HCT116 (cell line): ENCODE measurements at regions not wholly inside any gene's neighbourhood (a gene's known extent, or its start where the extent isn't known, plus 50 kb on each side); places are given as distances from the start of the nearest gene placed in this dataset.

Experiments used
- ATAC-seq: fragments of 200-7000 bp; cut with Tn5 transposase; 2 replicates; pipeline ENCODE4 v1.9.1; 2020; ENCODE audit warnings: mild to moderate bottlenecking, moderate library complexity
- BruUV-seq: library from RNA; stranded (reverse); fragments of 400-500 nt; replicated peaks from 2 replicates; lab custom pipeline; 2021; lab: Mats Ljungman, UMichigan
- CTCF ChIA-PET: fragments of 300-600 bp; sonication (Branson Sonifier 250); formaldehyde crosslinking; loops from one replicate; lab custom pipeline; 2021; ENCODE audit warnings: antibody characterized with exemption; lab: Charles Lee
- POLR2A ChIA-PET: fragments of 300-600, 350-600 bp; sonication (Branson Sonifier 250); formaldehyde crosslinking; loops from one replicate; lab custom pipeline; 2021; ENCODE audit warnings: antibody characterized with exemption; lab: Charles Lee
- RAD21 ChIA-PET, 2 experiments: fragments of 300-600 bp; sonication (Branson Sonifier 250); formaldehyde crosslinking; loops; one replicate each; lab custom pipeline; 2023; ENCODE audit warnings: low total read pairs in 2 of 2; ENCODE audit not compliant: uncharacterized antibody in 2 of 2, unreplicated experiment in 2 of 2, low non-redundant PET in 1 of 2; lab: Charles Lee
- DNase-seq: peaks from one replicate; pipeline ENCODE4 v3.0.0-alpha.2; 2010; ENCODE audit warnings: low read depth, low spot score
- H2AFZ ChIP-seq: fragments of 200-600 bp; shearing (Covaris generic), sonication (generic); 2 replicates; pipeline ENCODE4 v1.6.1; 2017; ENCODE audit warnings: low read depth, mixed run types, mixed read lengths, antibody characterized with exemption, low read length; ENCODE audit not compliant: poor library complexity, severe bottlenecking
- H3K27ac ChIP-seq: 2 replicates; pipeline ENCODE4 v1.5.1; 2012; ENCODE audit warnings: low read depth, low read length
- H3K27me3 ChIP-seq: fragments of 200-600 bp; sonication (generic); 2 replicates; pipeline ENCODE4 v1.6.1; 2016; ENCODE audit warnings: mixed run types, low read length, mixed read lengths; ENCODE audit not compliant: insufficient read depth
- H3K36me3 ChIP-seq, 2 experiments: fragments of 200-500 bp in 1 of 2; fragments of 200-600 bp in 1 of 2; sonication (Bioruptor generic) in 1 of 2; sonication (generic) in 1 of 2; 2 replicates each; pipeline versions ENCODE4 v1.5.1 to v1.6.1; 2014 to 2016; ENCODE audit warnings: low read length in 2 of 2, inconsistent platforms in 1 of 2, mixed read lengths in 1 of 2, mixed run types in 1 of 2; ENCODE audit not compliant: insufficient read depth in 2 of 2, control insufficient read depth in 1 of 2
- H3K4me1 ChIP-seq, 2 experiments: fragments of 200-600 bp in 1 of 2; sonication (generic) in 1 of 2; 2 replicates each; pipeline versions ENCODE4 v1.5.1 to v1.6.1; 2012 to 2017; ENCODE audit warnings: low read length in 2 of 2, inconsistent platforms in 1 of 2, mild to moderate bottlenecking in 1 of 2, mixed read lengths in 1 of 2, mixed run types in 1 of 2, moderate library complexity in 1 of 2; ENCODE audit not compliant: insufficient read depth in 2 of 2, control insufficient read depth in 1 of 2
- H3K4me2 ChIP-seq: fragments of 200-600 bp; sonication (generic); 2 replicates; pipeline ENCODE4 v1.6.1; 2017; ENCODE audit warnings: mixed run types, low read length, mixed read lengths
- H3K4me3 ChIP-seq, 2 experiments: fragments of 200-600 bp in 1 of 2; sonication (generic) in 1 of 2; replicated peaks in 1 of 2; 2 replicates each; pipeline ENCODE4 v1.5.1; 2011 to 2016; ENCODE audit warnings: low read length in 2 of 2, control low read depth in 1 of 2, low read depth in 1 of 2, mild to moderate bottlenecking in 1 of 2, mixed read lengths in 1 of 2, mixed run types in 1 of 2
- H3K79me2 ChIP-seq: fragments of 200-600 bp; sonication (generic); 2 replicates; pipeline ENCODE4 v1.6.1; 2017; ENCODE audit warnings: mild to moderate bottlenecking, mixed run types, low read length, moderate library complexity, mixed read lengths; ENCODE audit not compliant: insufficient read depth
- H3K9ac ChIP-seq: fragments of 200-600 bp; sonication (generic); 2 replicates; pipeline ENCODE4 v1.6.1; 2016; ENCODE audit warnings: low read length, mixed read lengths
- H3K9me2 ChIP-seq: fragments of 200-600 bp; sonication (generic), shearing (Covaris generic); 2 replicates; pipeline ENCODE4 v1.6.1; 2017; ENCODE audit warnings: mixed run types, mild to moderate bottlenecking, moderate library complexity; ENCODE audit not compliant: insufficient read depth
- H3K9me3 ChIP-seq, 2 experiments: fragments of 200-500 bp in 1 of 2; fragments of 200-600 bp in 1 of 2; sonication (Bioruptor generic) in 1 of 2; sonication (generic) in 1 of 2; 2 replicates each; pipeline ENCODE4 v1.6.1; 2014 to 2017; ENCODE audit warnings: low read length in 2 of 2, mixed read lengths in 2 of 2, inconsistent platforms in 1 of 2, low read depth in 1 of 2, mild to moderate bottlenecking in 1 of 2, mixed run types in 1 of 2, moderate library complexity in 1 of 2; ENCODE audit not compliant: control insufficient read depth in 1 of 2, insufficient read depth in 1 of 2
- H4K20me1 ChIP-seq: fragments of 200-600 bp; sonication (generic), shearing (Covaris generic); 2 replicates; pipeline ENCODE4 v1.6.1; 2017; ENCODE audit warnings: mixed run types, mild to moderate bottlenecking, moderate library complexity; ENCODE audit not compliant: insufficient read depth
- ELF1 ChIP-seq: IDR thresholded peaks from 2 replicates; pipeline ENCODE4 v1.6.1; 2012; ENCODE audit warnings: low read depth, borderline replicate concordance
- EZH2 ChIP-seq: fragments of 200-600 bp; sonication (generic); IDR thresholded peaks from 2 replicates; pipeline ENCODE4 v1.6.1; 2017; ENCODE audit warnings: antibody characterized with exemption, mixed run types
- FOSL1 ChIP-seq: IDR thresholded peaks from 2 replicates; pipeline ENCODE4 v1.6.1; 2012; ENCODE audit warnings: low read depth
- JUND ChIP-seq: IDR thresholded peaks from 2 replicates; pipeline ENCODE4 v1.6.1; 2012
- POLR2A ChIP-seq: IDR thresholded peaks from 2 replicates; pipeline ENCODE4 v1.7.0; 2011; ENCODE audit warnings: borderline replicate concordance; ENCODE audit not compliant: insufficient read depth, insufficient read length; ENCODE audit errors: extremely low read depth
- SIN3A ChIP-seq: IDR thresholded peaks from 2 replicates; pipeline ENCODE4 v1.6.1; 2012; ENCODE audit warnings: low read depth
- SP1 ChIP-seq: IDR thresholded peaks from 2 replicates; pipeline ENCODE4 v1.6.1; 2012; ENCODE audit warnings: low read depth
- TCF7L2 ChIP-seq: IDR thresholded peaks from 2 replicates; pipeline ENCODE4 v1.7.0; 2011; ENCODE audit warnings: borderline replicate concordance, inconsistent platforms; ENCODE audit not compliant: insufficient read depth, insufficient read length; ENCODE audit errors: extremely low read depth
- YY1 ChIP-seq: IDR thresholded peaks from 2 replicates; pipeline ENCODE4 v1.6.1; 2011; ENCODE audit warnings: low read length, low read depth, moderate library complexity, mild to moderate bottlenecking; ENCODE audit not compliant: insufficient replicate concordance; ENCODE audit errors: extremely low read depth
- ZFX ChIP-seq: fragments of 450-650 bp; IDR thresholded peaks from 2 replicates; pipeline ENCODE4 v1.6.1; 2017
- intact Hi-C: fragments of 100-400 bp; cut with micrococcal nuclease; formaldehyde crosslinking; loops from 2 replicates; pipeline ENCODE4 v1.10.0; 2022
- TF ChIP-seq, protein P1 (sequence below): IDR thresholded peaks from 2 replicates; pipeline ENCODE4 v1.6.1; 2011; ENCODE audit warnings: mild to moderate bottlenecking, low read length, moderate library complexity; ENCODE audit not compliant: insufficient replicate concordance; ENCODE audit errors: extremely low read depth
- TF ChIP-seq, protein P2 (sequence below): IDR thresholded peaks from 2 replicates; pipeline ENCODE4 v1.6.1; 2012
- TF ChIP-seq, protein P3 (sequence below): IDR thresholded peaks from 2 replicates; pipeline ENCODE4 v1.6.1; 2012; ENCODE audit warnings: low read depth

DNA sequence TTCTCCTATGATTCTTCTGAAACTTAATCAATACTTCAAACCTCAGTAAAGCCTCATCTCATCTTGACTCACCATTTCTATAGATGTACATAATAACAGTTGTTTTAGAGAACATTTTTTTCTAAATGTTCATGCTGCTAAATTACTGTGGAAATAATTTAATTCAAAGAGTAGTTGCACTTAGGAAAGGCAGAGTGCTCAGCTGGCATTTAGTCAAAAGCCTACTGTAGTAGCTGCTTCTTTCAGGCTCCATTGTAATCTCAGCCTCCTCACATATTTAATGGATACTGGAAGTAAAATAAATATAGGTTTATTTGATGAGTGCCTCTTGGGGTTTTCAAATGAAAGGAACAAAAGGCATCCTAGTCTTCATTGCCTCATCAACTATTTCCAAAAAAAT lies 325.0 kb downstream of the CCER1 start:
- no TSS peak for BruUV-seq
- Histone ChIP-seq H4K20me1 (no peaks in the 10 kb centered on the region), H3K9me3 (no peaks in the 10 kb centered on the region), H3K4me3 (no peak overlapping the region), H3K4me2 (no peak overlapping the region), H3K9me2 (no peaks in the 10 kb centered on the region), H3K79me2 (no peaks in the 10 kb centered on the region), H3K27me3 (no peaks in the 10 kb centered on the region), H3K36me3 (no peaks in the 10 kb centered on the region), H3K9ac (no peak overlapping the region), H3K27ac (no peak overlapping the region), H2AFZ (no peak overlapping the region), H3K4me1 (no peaks in the 10 kb centered on the region)
- intact Hi-C loops = no loop called here
- ChIA-PET POLR2A (no interaction called here), CTCF (no interaction called here), RAD21 (no interaction called here)
- no peak for TF ChIP-seq TCF7L2
- no peak for TF ChIP-seq SP1
- no peak for TF ChIP-seq POLR2A
- TF ChIP-seq, protein P1, sequence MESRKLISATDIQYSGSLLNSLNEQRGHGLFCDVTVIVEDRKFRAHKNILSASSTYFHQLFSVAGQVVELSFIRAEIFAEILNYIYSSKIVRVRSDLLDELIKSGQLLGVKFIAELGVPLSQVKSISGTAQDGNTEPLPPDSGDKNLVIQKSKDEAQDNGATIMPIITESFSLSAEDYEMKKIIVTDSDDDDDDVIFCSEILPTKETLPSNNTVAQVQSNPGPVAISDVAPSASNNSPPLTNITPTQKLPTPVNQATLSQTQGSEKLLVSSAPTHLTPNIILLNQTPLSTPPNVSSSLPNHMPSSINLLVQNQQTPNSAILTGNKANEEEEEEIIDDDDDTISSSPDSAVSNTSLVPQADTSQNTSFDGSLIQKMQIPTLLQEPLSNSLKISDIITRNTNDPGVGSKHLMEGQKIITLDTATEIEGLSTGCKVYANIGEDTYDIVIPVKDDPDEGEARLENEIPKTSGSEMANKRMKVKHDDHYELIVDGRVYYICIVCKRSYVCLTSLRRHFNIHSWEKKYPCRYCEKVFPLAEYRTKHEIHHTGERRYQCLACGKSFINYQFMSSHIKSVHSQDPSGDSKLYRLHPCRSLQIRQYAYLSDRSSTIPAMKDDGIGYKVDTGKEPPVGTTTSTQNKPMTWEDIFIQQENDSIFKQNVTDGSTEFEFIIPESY = no peak
- TF ChIP-seq YY1 = no peak
- no peak for TF ChIP-seq EZH2
- TF ChIP-seq FOSL1 = no peak
- TF ChIP-seq, protein P2, sequence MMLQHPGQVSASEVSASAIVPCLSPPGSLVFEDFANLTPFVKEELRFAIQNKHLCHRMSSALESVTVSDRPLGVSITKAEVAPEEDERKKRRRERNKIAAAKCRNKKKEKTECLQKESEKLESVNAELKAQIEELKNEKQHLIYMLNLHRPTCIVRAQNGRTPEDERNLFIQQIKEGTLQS = no peak
- TF ChIP-seq, protein P3, sequence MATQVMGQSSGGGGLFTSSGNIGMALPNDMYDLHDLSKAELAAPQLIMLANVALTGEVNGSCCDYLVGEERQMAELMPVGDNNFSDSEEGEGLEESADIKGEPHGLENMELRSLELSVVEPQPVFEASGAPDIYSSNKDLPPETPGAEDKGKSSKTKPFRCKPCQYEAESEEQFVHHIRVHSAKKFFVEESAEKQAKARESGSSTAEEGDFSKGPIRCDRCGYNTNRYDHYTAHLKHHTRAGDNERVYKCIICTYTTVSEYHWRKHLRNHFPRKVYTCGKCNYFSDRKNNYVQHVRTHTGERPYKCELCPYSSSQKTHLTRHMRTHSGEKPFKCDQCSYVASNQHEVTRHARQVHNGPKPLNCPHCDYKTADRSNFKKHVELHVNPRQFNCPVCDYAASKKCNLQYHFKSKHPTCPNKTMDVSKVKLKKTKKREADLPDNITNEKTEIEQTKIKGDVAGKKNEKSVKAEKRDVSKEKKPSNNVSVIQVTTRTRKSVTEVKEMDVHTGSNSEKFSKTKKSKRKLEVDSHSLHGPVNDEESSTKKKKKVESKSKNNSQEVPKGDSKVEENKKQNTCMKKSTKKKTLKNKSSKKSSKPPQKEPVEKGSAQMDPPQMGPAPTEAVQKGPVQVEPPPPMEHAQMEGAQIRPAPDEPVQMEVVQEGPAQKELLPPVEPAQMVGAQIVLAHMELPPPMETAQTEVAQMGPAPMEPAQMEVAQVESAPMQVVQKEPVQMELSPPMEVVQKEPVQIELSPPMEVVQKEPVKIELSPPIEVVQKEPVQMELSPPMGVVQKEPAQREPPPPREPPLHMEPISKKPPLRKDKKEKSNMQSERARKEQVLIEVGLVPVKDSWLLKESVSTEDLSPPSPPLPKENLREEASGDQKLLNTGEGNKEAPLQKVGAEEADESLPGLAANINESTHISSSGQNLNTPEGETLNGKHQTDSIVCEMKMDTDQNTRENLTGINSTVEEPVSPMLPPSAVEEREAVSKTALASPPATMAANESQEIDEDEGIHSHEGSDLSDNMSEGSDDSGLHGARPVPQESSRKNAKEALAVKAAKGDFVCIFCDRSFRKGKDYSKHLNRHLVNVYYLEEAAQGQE = no peak
- no peak for TF ChIP-seq ELF1
- TF ChIP-seq SIN3A = no peak
- TF ChIP-seq ZFX = no peak
- TF ChIP-seq JUND = no peak
- ATAC-seq (no peak), DNase-seq (no peak)
